Endothelial cell of umbilical vein (primary cell): ENCODE measurements at regions not wholly inside any gene's neighbourhood (a gene's known extent, or its start where the extent isn't known, plus 50 kb on each side); places are given as distances from the start of the nearest gene placed in this dataset.

Experiments used
- BruUV-seq: library from RNA; stranded (reverse); fragments of 400-500 nt; replicated peaks from 2 replicates; lab custom pipeline; 2021; lab: Mats Ljungman, UMichigan
- CTCF ChIA-PET: fragments of 300-600, 350-600 bp; sonication (Branson Sonifier 250); formaldehyde crosslinking; loops from one replicate; lab custom pipeline; 2021; ENCODE audit warnings: antibody characterized with exemption, inconsistent platforms; lab: Charles Lee
- POLR2A ChIA-PET: fragments of 300-600, 350-600 bp; sonication (Branson Sonifier 250); formaldehyde crosslinking; loops from one replicate; lab custom pipeline; 2021; ENCODE audit warnings: antibody characterized with exemption, inconsistent platforms; lab: Charles Lee
- DNase-seq: peaks from one replicate; pipeline ENCODE4 v3.0.0-alpha.2; 2011; ENCODE audit warnings: low read depth, low spot score
- FAIRE-seq: peaks from 2 replicates; lab custom pipeline; 2011; peaks lifted over from hg19 to GRCh38; lab: Jason Lieb, UNC
- H2AFZ ChIP-seq: 2 replicates; pipeline ENCODE4 v1.6.0; 2012; ENCODE audit warnings: low read depth, low read length, control low read depth, inconsistent platforms
- H3K27ac ChIP-seq: 2 replicates; pipeline ENCODE4 v1.5.1; 2011; ENCODE audit warnings: low read depth, mild to moderate bottlenecking, control low read depth, low read length, moderate library complexity; ENCODE audit not compliant: insufficient read depth
- H3K27me3 ChIP-seq, 2 experiments: 2 replicates each; pipeline versions ENCODE4 v1.6.0 to v1.6.1; 2011; ENCODE audit warnings: low read length in 2 of 2, mixed read lengths in 1 of 2; ENCODE audit not compliant: control insufficient read depth in 2 of 2, insufficient read depth in 2 of 2
- H3K36me3 ChIP-seq, 2 experiments: 2 replicates in 1 of 2; 3 replicates in 1 of 2; pipeline ENCODE4 v1.5.1; 2011; ENCODE audit warnings: low read length in 2 of 2, mild to moderate bottlenecking in 1 of 2, moderate library complexity in 1 of 2; ENCODE audit not compliant: control insufficient read depth in 2 of 2, insufficient read depth in 2 of 2; ENCODE audit errors: extremely low read depth in 1 of 2
- H3K4me1 ChIP-seq: 3 replicates; pipeline ENCODE4 v1.5.1; 2011; ENCODE audit warnings: mild to moderate bottlenecking, low read length; ENCODE audit not compliant: control insufficient read depth, insufficient read depth; ENCODE audit errors: extremely low read depth
- H3K4me2 ChIP-seq: 2 replicates; pipeline ENCODE4 v1.6.1; 2011; ENCODE audit warnings: low read length, control low read depth, mixed read lengths; ENCODE audit not compliant: insufficient read depth
- H3K4me3 ChIP-seq, 3 experiments: fragments of 200-600 bp in 1 of 3; sonication (generic), shearing (Covaris generic) in 1 of 3; replicated peaks in 1 of 3; 2 replicates each; pipeline ENCODE4 v1.5.1; 2011 to 2016; ENCODE audit warnings: control low read depth in 3 of 3, low read length in 3 of 3, mild to moderate bottlenecking in 2 of 3, inconsistent platforms in 1 of 3, low read depth in 1 of 3, moderate library complexity in 1 of 3; ENCODE audit not compliant: insufficient read depth in 1 of 3
- H3K79me2 ChIP-seq: 2 replicates; pipeline ENCODE4 v1.6.0; 2012; ENCODE audit warnings: low read length, inconsistent platforms; ENCODE audit not compliant: control insufficient read depth, insufficient read depth
- H3K9ac ChIP-seq: replicated peaks from 2 replicates; pipeline ENCODE3; 2011; ENCODE audit warnings: low read length, control low read depth; ENCODE audit not compliant: insufficient read depth; ENCODE audit errors: extremely low read depth
- H3K9me1 ChIP-seq: replicated peaks from 3 replicates; pipeline ENCODE4 v1.6.0; 2011; ENCODE audit warnings: mild to moderate bottlenecking, low read length; ENCODE audit not compliant: control insufficient read depth, insufficient read depth; ENCODE audit errors: extremely low read depth
- H3K9me3 ChIP-seq: replicated peaks from 2 replicates; pipeline ENCODE4 v1.5.1; 2012; ENCODE audit warnings: low read length, inconsistent platforms; ENCODE audit not compliant: control insufficient read depth, insufficient read depth
- H4K20me1 ChIP-seq: replicated peaks from 2 replicates; pipeline ENCODE3; 2011; ENCODE audit warnings: mild to moderate bottlenecking, low read length; ENCODE audit not compliant: control insufficient read depth, insufficient read depth; ENCODE audit errors: extremely low read depth
- CTCF ChIP-seq, 2 donors: IDR thresholded peaks; 1 replicate in 1 of 2; 2 replicates in 1 of 2; pipeline ENCODE4 v1.5.1; 2011; ENCODE audit warnings: low read length in 2 of 2, mild to moderate bottlenecking in 2 of 2, moderate library complexity in 2 of 2, control low read depth in 1 of 2, inconsistent platforms in 1 of 2, low read depth in 1 of 2; ENCODE audit not compliant: insufficient read depth in 1 of 2; ENCODE audit errors: extremely low read depth in 1 of 2
- EZH2 ChIP-seq: IDR thresholded peaks from 2 replicates; pipeline ENCODE4 v1.6.1; 2012; ENCODE audit warnings: borderline replicate concordance, low read depth, mild to moderate bottlenecking, moderate library complexity, low read length, inconsistent platforms; ENCODE audit not compliant: severe bottlenecking
- FOS ChIP-seq: IDR thresholded peaks from 2 replicates; pipeline ENCODE4 v1.6.1; 2011; ENCODE audit warnings: mild to moderate bottlenecking, low read length, moderate library complexity, borderline replicate concordance; ENCODE audit not compliant: insufficient read depth
- GATA2 ChIP-seq: IDR thresholded peaks from 2 replicates; pipeline ENCODE4 v1.7.0; 2011; ENCODE audit warnings: low read depth, mild to moderate bottlenecking, moderate library complexity, mixed read lengths, low read length; ENCODE audit not compliant: insufficient read length, insufficient read depth
- JUN ChIP-seq: IDR thresholded peaks from 2 replicates; pipeline ENCODE4 v1.6.1; 2011; ENCODE audit warnings: borderline replicate concordance, low read depth; ENCODE audit not compliant: insufficient read length, insufficient read depth
- MAX ChIP-seq: IDR thresholded peaks from 2 replicates; pipeline ENCODE4 v1.6.1; 2011; ENCODE audit not compliant: insufficient read depth, insufficient read length
- MYC ChIP-seq: IDR thresholded peaks from one replicate; pipeline ENCODE4 v1.6.1; 2011; ENCODE audit warnings: mild to moderate bottlenecking, low read depth, low read length
- POLR2A ChIP-seq: IDR thresholded peaks from 2 replicates; pipeline ENCODE4 v1.6.1; 2012; ENCODE audit warnings: low read depth, mild to moderate bottlenecking, control low read depth, low read length
- POLR2AphosphoS5 ChIP-seq: IDR thresholded peaks from 2 replicates; pipeline ENCODE4 v1.6.1; 2012; ENCODE audit warnings: low read depth, mild to moderate bottlenecking, control low read depth, low read length, moderate library complexity; ENCODE audit not compliant: insufficient read depth
- dilution Hi-C: fragments of 300-500 bp; cut with MboI; formaldehyde crosslinking; loops from one replicate; pipeline ENCODE4 v1.15.0; 2019; ENCODE audit warnings: low sequenced_read_pairs; ENCODE audit not compliant: extremely low pct_ligation_motif_present
- intact Hi-C: fragments of 100-400 bp; cut with micrococcal nuclease; formaldehyde crosslinking; loops from one replicate; pipeline ENCODE4 v1.10.0; 2022

- peaks cover 2% of the 10 kb centered on the region for H3K9me3 ChIP-seq
- dilution Hi-C loops, result no loop called here
- no TSS peak for BruUV-seq
- FAIRE-seq, result no peak
- H3K9ac ChIP-seq, result no peak overlapping the region
- no peaks in the 10 kb centered on the region for H3K79me2 ChIP-seq
- CTCF ChIA-PET, result no interaction called here
- no peak overlapping the region for H3K27ac ChIP-seq
- no peak overlapping the region for H3K4me3 ChIP-seq
- no peaks in the 10 kb centered on the region for H3K4me1 ChIP-seq
- TF ChIP-seq CTCF (IDR thresholded peaks at IDR 0.05; ENCODE audit: extremely low read depth in 1 of 2, insufficient read depth in 1 of 2, low read depth in 1 of 2, low read length in 2 of 2) (no peak), POLR2A (no peak), EZH2 (no peak), FOS (no peak), MAX (no peak), POLR2AphosphoS5 (no peak), JUN (no peak), MYC (no peak), GATA2 (no peak)
- H3K4me2 ChIP-seq, result no peak overlapping the region
- H4K20me1 ChIP-seq, result no peaks in the 10 kb centered on the region
- H3K9me1 ChIP-seq, result no peaks in the 10 kb centered on the region
- POLR2A ChIA-PET, result no interaction called here
- no peak for DNase-seq
- intact Hi-C loops, result no loop called here
- H2AFZ ChIP-seq, result no peak overlapping the region
- H3K27me3 ChIP-seq, result no peaks in the 10 kb centered on the region
- H3K36me3 ChIP-seq, result no peaks in the 10 kb centered on the region
Observed at GRCh38 chr2:7777668-7778067, 860.5 kb downstream of the RNF144A start.
